Skeletal muscle satellite cell (primary cell): ENCODE measurements at regions not wholly inside any gene's neighbourhood (a gene's known extent, or its start where the extent isn't known, plus 50 kb on each side); places are given as distances from the start of the nearest gene placed in this dataset.
"Not testable (repeated sequence)": the region's sequence is repeated elsewhere in the genome, so short reads cannot be mapped to it uniquely, and the experiment has no call there.

Experiments used
- H3K27me3 ChIP-seq: 2 replicates; pipeline ENCODE4 v1.7.0; 2013; ENCODE audit warnings: low read length; ENCODE audit not compliant: control insufficient read depth, insufficient read depth
- H3K36me3 ChIP-seq: 2 replicates; pipeline ENCODE4 v1.7.0; 2013; ENCODE audit warnings: mild to moderate bottlenecking, control low read depth, low read length; ENCODE audit not compliant: insufficient read depth
- H3K4me1 ChIP-seq: 2 replicates; pipeline ENCODE4 v1.7.0; 2013; ENCODE audit warnings: low read length; ENCODE audit not compliant: control insufficient read depth, insufficient read depth
- H3K4me2 ChIP-seq: 2 replicates; pipeline ENCODE4 v1.7.0; 2013; ENCODE audit warnings: mild to moderate bottlenecking, low read length
- H3K4me3 ChIP-seq: 2 replicates; pipeline ENCODE4 v1.7.0; 2013; ENCODE audit warnings: low read length
- H3K9ac ChIP-seq: 2 replicates; pipeline ENCODE4 v1.7.0; 2013; ENCODE audit warnings: mild to moderate bottlenecking, low read depth, low read length, moderate library complexity
- H3K9me3 ChIP-seq: replicated peaks from 2 replicates; pipeline ENCODE4 v1.7.0; 2013; ENCODE audit warnings: mild to moderate bottlenecking, control low read depth, low read length

GRCh38 chr2:16386031-16386430 is 279.6 kb downstream of the CYRIA start:
- Histone ChIP-seq H3K4me3 (no peak overlapping the region), H3K9me3 (no peaks in the 10 kb centered on the region), H3K36me3 (no peaks in the 10 kb centered on the region), H3K9ac (no peak overlapping the region), H3K4me1 (no peaks in the 10 kb centered on the region), H3K27me3 (no peaks in the 10 kb centered on the region), H3K4me2 (no peak overlapping the region)

DNA sequence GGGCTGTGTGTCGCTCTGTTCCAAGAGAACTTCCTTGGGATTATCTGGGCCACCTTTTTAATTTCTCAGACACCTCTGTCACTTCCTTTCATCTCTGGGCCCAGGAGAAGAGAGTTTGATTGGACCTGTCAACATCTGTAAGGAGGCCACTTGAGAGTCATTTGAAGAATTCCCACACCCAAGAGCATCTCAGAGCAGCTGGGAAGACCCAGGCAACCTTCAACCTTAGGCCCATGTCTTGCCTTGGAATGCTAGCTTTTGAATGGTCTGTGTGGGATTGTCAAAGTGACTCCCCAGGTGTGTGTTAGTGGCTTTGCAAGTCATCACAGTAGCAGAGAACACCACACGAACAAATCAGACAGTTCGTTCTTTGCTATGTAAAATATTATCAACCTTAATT is 280.3 kb downstream of the CYRIA start:
- Histone ChIP-seq H3K9me3 (no peaks in the 10 kb centered on the region), H3K4me1 (no peaks in the 10 kb centered on the region), H3K9ac (no peak overlapping the region), H3K4me2 (no peak overlapping the region), H3K36me3 (no peaks in the 10 kb centered on the region), H3K27me3 (no peaks in the 10 kb centered on the region), H3K4me3 (no peak overlapping the region)

DNA sequence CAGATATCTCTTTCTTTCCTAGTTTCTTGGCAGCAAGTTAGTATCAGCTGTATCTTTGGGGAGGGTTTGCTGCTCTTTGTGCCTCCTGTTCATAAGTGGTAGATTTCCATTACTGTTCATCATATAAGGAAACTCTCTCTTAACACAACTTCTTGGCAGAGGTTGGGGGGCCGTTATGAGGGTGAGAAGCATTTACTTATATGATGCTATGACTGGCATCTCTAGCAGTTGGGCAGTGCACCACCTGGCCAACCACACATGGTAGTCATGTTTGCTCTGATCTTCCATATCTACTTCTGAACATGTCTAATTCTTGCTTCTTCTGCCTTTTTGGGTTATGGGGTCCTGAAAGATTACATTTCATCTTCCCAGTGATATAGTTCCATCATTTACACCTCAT is 282.2 kb downstream of the CYRIA start:
- no peak overlapping the region for H3K4me2 ChIP-seq
- no peaks in the 10 kb centered on the region for H3K4me1 ChIP-seq
- H3K27me3 ChIP-seq = no peaks in the 10 kb centered on the region
- no peaks in the 10 kb centered on the region for H3K9me3 ChIP-seq
- no peak overlapping the region for H3K9ac ChIP-seq
- H3K36me3 ChIP-seq = no peaks in the 10 kb centered on the region
- H3K4me3 ChIP-seq = no peak overlapping the region

GRCh38 chr2:16382451-16382850 is 283.2 kb downstream of the CYRIA start:
- no peak overlapping the region for H3K4me2 ChIP-seq
- H3K9ac ChIP-seq = no peak overlapping the region
- H3K36me3 ChIP-seq = no peaks in the 10 kb centered on the region
- H3K27me3 ChIP-seq = no peaks in the 10 kb centered on the region
- no peak overlapping the region for H3K4me3 ChIP-seq
- H3K4me1 ChIP-seq = no peaks in the 10 kb centered on the region
- H3K9me3 ChIP-seq = no peaks in the 10 kb centered on the region

- H3K9me3 ChIP-seq = no peaks in the 10 kb centered on the region
- no peak overlapping the region for H3K4me3 ChIP-seq
- no peaks in the 10 kb centered on the region for H3K27me3 ChIP-seq
- no peaks in the 10 kb centered on the region for H3K36me3 ChIP-seq
- H3K4me2 ChIP-seq = no peak overlapping the region
- H3K9ac ChIP-seq = no peak overlapping the region
- H3K4me1 ChIP-seq = no peaks in the 10 kb centered on the region
Observed at GRCh38 chr2:16381511-16381910, 284.1 kb downstream of the CYRIA start.

GRCh38 chr2:16379901-16380300 is 285.7 kb downstream of the CYRIA start:
- H3K9me3 ChIP-seq, H3K36me3 ChIP-seq, H3K4me1 ChIP-seq, H3K4me3 ChIP-seq, H3K4me2 ChIP-seq, H3K9ac ChIP-seq, H3K27me3 ChIP-seq: not testable (repeated sequence)

- H3K4me2 ChIP-seq, H3K4me3 ChIP-seq, H3K9ac ChIP-seq, H3K9me3 ChIP-seq, H3K36me3 ChIP-seq, H3K27me3 ChIP-seq, H3K4me1 ChIP-seq: not testable (repeated sequence)
Observed at GRCh38 chr2:16379061-16379460, 286.6 kb downstream of the CYRIA start.

GRCh38 chr2:16378031-16378430 is 287.6 kb downstream of the CYRIA start:
- Histone ChIP-seq H3K9me3 (no peaks in the 10 kb centered on the region), H3K36me3 (no peaks in the 10 kb centered on the region), H3K27me3 (no peaks in the 10 kb centered on the region), H3K4me2 (no peak overlapping the region), H3K4me3 (no peak overlapping the region), H3K4me1 (no peaks in the 10 kb centered on the region), H3K9ac (no peak overlapping the region)

DNA sequence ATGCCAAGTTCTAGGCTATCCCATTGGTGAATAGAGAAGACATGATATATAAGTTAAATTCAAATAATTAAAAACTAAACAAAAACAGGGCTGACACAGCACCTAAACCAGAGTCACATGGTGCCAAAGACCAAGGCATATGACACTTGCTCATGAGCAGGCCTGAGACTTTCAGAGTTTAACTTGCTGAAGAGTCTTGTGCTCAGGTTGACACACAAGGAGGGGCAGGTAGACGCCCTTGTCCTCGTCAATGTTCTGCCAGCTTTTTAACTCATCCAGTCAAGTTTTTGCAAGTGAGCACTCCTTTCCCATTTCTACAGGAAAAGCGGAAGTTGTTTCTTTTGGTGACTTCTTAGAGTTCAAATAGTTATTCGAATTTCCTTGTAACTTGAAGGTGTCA is 289.7 kb downstream of the CYRIA start:
- no peak overlapping the region for H3K9ac ChIP-seq
- no peak overlapping the region for H3K4me2 ChIP-seq
- H3K4me1 ChIP-seq = no peaks in the 10 kb centered on the region
- no peaks in the 10 kb centered on the region for H3K36me3 ChIP-seq
- H3K9me3 ChIP-seq = no peaks in the 10 kb centered on the region
- H3K27me3 ChIP-seq = no peaks in the 10 kb centered on the region
- no peak overlapping the region for H3K4me3 ChIP-seq

GRCh38 chr2:16375351-16375750 is 290.3 kb downstream of the CYRIA start:
- H3K36me3 ChIP-seq = no peaks in the 10 kb centered on the region
- H3K27me3 ChIP-seq = no peaks in the 10 kb centered on the region
- no peaks in the 10 kb centered on the region for H3K9me3 ChIP-seq
- no peaks in the 10 kb centered on the region for H3K4me1 ChIP-seq
- no peak overlapping the region for H3K4me3 ChIP-seq
- no peak overlapping the region for H3K9ac ChIP-seq
- no peak overlapping the region for H3K4me2 ChIP-seq

DNA sequence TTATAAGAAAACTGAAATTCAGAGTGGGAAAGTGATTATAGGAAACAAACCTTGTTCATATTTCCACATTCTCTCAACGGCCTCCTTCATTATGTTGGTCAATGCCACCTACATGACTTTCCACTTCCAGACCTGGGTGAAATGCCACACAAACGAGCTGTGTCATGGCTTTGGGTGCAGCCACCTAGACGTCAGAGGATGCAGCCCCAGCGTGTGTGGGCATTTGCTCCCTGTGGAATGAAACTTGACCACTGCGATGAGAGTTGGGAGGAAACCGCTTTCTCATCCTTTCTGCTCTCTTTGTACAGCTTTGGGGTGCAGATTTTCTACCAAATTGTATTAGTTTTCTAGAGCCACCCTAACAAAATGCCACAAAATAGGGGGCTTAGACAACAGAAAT is 291.0 kb downstream of the CYRIA start:
- Histone ChIP-seq H3K9ac (no peak overlapping the region), H3K27me3 (no peaks in the 10 kb centered on the region), H3K4me1 (no peaks in the 10 kb centered on the region), H3K4me2 (no peak overlapping the region), H3K36me3 (no peaks in the 10 kb centered on the region), H3K9me3 (no peaks in the 10 kb centered on the region), H3K4me3 (no peak overlapping the region)

GRCh38 chr2:16373341-16373740 is 292.3 kb downstream of the CYRIA start:
- no peak overlapping the region for H3K4me2 ChIP-seq
- H3K36me3 ChIP-seq = no peaks in the 10 kb centered on the region
- no peaks in the 10 kb centered on the region for H3K4me1 ChIP-seq
- H3K4me3 ChIP-seq = no peak overlapping the region
- H3K9ac ChIP-seq = no peak overlapping the region
- H3K27me3 ChIP-seq = no peaks in the 10 kb centered on the region
- H3K9me3 ChIP-seq = no peaks in the 10 kb centered on the region

DNA sequence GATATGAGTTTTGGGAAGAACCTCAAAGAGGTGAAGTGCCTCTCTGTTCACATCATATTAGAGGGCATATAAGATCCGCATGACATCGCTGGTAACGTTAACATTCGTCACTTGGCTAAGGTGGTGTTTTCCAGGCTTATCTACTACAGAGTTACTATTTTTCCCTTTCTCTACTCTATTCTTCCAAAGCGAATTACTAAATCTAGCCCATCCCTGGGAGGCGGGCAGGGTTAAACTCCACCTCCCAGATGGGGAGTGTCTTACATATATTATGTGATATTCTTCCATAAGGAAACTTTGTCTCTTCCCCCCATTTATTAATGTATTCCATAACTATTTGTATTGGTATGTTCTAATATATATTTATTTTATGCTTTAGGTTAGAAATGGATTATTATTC is 293.9 kb downstream of the CYRIA start:
- no peaks in the 10 kb centered on the region for H3K4me1 ChIP-seq
- H3K9me3 ChIP-seq = no peaks in the 10 kb centered on the region
- H3K4me2 ChIP-seq = no peak overlapping the region
- no peak overlapping the region for H3K9ac ChIP-seq
- H3K36me3 ChIP-seq = no peaks in the 10 kb centered on the region
- H3K27me3 ChIP-seq = no peaks in the 10 kb centered on the region
- no peak overlapping the region for H3K4me3 ChIP-seq
